ENCODE measurements at regions not wholly inside any gene's neighbourhood (a gene's known extent, or its start where the extent isn't known, plus 50 kb on each side); places are given as distances from the start of the nearest gene placed in this dataset.
"Not testable (repeated sequence)": the region's sequence is repeated elsewhere in the genome, so short reads cannot be mapped to it uniquely, and the experiment has no call there.

DNA sequence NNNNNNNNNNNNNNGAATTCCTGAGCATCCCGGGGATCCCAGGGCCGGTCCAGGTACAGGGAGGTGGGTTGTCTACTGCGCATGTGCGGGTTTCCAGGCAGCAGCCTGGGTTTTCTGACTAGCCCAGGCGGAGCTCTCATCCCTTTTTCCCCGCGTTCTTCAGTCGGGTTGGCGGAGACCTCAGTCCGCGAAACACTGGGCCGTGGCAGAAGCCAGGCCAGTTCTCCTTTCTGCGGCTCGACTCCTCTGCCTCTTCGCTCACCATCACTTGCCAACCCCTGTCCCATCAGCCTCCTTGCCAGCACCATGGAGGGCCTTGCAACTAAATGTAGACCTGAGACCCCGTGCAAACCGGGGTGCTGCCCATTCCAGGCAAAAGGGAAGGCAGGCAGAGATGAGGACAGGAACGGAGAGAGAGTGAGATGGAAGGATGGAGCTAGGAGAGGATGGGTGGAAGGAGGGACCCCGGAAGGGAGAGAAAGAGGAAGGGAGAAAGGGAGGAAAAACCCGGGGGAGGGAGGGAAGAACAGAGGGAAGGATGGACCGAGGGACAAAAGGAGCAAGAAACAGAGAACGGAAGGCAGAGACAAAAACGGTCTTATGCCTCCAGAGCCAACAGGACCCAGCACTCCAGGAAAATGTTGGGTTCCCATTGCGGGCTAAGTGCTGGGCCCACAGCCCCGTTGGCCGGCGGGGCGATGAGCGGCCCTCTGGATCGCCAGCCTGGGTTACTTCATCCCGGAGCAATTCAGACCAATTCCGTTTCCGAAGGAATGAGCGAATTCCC, 445.4 kb upstream of the DEFB115 start:
- Mint-ChIP-seq H3K27ac (no peak overlapping the region), H3K27me3 (peaks cover 3% of the 10 kb centered on the region), H3K36me3 (ENCODE audit: low read depth) (no peaks in the 10 kb centered on the region), H3K4me3 (no peak overlapping the region), H3K9me3 (peaks cover 10% of the 10 kb centered on the region), H3K4me1 (no peaks in the 10 kb centered on the region)
- no peak for ATAC-seq (replicated peaks)

DNA sequence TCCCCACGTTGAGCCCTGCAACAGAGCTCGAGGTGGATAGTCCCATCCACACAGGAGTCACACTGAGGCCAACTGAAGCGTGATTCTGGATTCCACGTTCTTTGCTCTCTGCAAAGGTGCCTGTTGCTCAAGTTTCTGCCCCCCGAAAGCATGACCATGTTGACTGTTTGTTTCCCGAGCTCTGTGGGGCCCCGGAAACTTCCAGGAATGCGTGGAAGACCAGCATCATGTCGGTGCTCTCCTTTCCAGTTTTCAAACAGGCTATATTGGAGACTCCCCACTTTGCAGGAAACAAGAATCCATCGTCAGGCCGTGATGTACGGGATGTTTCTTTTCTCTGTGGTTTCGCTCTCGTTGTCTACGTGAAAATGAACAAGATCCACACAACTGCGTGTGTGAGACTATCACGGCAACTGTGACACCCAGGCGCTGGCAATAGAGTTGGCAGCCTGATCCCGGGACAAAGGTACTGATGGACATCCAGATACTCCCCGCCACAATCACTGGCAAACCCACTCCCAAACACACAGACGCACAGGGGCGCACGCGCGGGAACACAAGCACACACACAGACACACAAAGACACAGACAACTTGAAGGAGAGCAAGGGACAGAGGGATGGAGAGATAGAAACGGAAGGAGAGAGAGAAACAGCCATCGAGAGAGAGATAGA, 444.6 kb upstream of the DEFB115 start:
- Mint-ChIP-seq H3K4me3 (no peak overlapping the region), H3K9me3 (peaks cover 10% of the 10 kb centered on the region), H3K4me1 (no peaks in the 10 kb centered on the region), H3K27ac (no peak overlapping the region), H3K27me3 (peaks cover 3% of the 10 kb centered on the region), H3K36me3 (ENCODE audit: low read depth) (no peaks in the 10 kb centered on the region)
- ATAC-seq (replicated peaks): no peak

DNA sequence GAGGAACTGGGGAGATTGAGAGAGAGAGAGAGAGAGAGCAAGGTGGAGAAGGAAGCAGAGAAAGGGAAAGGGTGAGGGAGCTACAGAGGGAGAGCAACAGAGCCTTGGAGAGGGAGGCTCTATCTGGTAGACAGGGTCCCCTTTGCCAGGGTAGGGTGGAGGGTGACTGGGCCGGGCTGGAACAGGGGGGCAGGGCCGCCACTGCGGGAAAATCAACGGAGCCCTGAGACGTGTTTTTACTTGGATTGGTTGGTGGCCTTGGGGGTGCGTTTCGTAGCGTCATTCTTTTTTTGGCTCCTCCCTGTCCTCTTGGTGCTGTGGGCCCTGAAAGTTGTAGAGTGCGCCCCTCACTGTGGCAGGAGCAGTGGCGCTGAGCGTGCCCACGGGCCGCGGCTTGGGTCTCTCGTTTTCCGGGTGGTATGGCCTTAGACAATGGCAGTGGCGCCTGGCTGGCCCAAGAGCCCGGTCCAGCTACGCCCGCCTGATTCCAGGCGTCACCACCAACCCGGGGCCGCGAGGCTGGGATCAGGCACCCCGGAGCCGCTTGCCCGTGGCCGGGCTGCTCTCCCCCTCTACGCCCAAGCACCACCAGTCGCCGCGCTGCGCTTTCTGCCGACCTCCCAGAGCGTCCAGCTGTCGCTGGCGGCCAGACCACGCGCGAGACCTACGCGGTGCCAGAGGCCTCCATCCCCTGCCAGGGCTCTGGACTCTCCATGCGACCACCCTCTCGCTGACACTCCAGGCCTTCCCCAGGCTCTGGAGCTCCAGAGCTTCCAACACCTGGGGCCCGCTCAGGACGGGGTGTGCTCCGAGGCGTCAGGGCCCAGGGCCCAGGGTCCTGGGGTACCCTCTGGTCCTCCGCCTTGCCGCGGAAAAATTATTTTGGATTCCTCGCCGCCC, 443.8 kb upstream of the DEFB115 start:
- H3K36me3 Mint-ChIP-seq (ENCODE audit: low read depth); H3K27ac Mint-ChIP-seq; H3K4me3 Mint-ChIP-seq; H3K27me3 Mint-ChIP-seq; H3K4me1 Mint-ChIP-seq; ATAC-seq (replicated peaks); H3K9me3 Mint-ChIP-seq: not testable (repeated sequence)

DNA sequence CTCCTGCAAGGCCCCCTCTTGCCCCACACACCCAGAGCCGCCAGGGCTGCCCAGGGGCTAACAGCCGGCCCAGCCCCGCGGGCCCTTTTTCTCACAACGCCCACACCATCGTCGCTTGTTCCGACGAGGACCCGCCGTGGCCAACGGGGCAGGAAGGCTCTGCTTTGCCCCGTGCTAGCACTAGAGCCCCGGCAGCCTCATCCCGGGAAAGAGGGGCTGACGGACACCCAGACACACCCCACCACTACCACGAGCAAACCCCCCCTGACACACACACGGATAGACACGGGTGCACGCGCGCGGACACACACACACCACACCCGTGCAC, 443.2 kb upstream of the DEFB115 start:
- H3K27ac Mint-ChIP-seq, H3K9me3 Mint-ChIP-seq: not testable (repeated sequence)

DNA sequence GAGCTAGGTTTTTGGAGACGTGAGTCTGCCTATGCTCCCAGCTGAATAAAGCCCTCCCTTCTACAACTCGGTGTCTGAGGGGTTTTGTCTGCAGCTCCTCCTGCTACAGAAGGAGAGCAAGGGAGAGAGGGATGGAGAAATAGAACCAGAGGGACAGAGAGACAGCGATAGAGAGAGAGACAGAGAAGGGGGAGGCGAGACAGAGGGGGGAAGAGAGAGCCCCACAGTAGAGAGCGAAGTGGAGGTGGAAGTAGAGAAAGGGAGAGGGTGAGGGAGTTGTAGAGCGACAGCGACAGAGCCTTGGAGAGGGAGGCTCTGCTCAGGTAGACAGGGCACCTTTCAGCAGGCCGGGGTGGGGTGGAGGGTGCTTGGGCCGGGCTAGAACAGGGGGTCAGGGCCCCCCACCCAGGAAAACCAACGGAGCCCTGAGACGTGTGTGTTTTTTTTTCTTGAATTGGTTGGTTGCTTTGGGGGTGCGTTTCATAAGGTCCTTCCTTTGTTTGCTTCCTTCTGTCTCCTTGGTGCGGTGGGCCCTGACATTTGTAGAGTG, 442.4 kb upstream of the DEFB115 start:
- not testable (repeated sequence) for H3K4me3 Mint-ChIP-seq; H3K36me3 Mint-ChIP-seq (ENCODE audit: low read depth); ATAC-seq (replicated peaks); H3K27ac Mint-ChIP-seq; H3K4me1 Mint-ChIP-seq; H3K9me3 Mint-ChIP-seq; H3K27me3 Mint-ChIP-seq

More for the DNA sequence above, 443.2 kb upstream of the DEFB115 start:
- not testable (repeated sequence) for H3K27me3 Mint-ChIP-seq; H3K4me3 Mint-ChIP-seq; H3K4me1 Mint-ChIP-seq; H3K36me3 Mint-ChIP-seq (ENCODE audit: low read depth); ATAC-seq (replicated peaks)

DNA sequence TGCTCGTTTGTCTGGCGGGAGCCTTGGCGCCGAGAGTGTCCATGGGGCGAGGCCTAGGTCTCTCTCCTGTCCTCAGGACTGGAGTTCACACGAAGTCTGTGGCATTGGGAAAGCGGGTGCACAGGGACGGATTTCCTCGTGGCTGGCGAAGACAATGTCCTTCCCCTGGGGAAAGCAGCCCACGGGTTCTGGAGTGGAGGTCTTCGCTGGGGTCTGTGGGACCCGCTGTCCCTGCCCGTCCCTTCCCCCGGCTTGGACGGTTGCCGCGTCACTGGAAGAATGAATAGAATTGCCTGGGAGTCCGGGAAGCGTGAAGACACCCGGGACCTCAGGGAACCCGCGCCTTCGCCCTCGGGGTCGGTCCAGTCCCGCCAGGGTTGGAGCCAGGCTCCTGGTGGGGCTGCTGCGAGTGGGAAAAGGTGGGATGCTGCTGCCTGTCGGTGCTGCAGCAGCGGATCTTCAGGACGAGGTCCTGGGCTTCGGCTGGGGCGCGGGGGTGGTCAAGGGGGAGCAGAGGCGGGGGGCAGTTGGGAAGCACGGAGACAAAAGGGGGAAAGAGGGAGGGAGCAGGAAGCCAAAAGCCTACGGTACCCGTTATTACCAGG, 441.8 kb upstream of the DEFB115 start:
- H3K27me3 Mint-ChIP-seq: peaks cover 3% of the 10 kb centered on the region
- H3K27ac Mint-ChIP-seq: no peak overlapping the region
- H3K4me1 Mint-ChIP-seq: no peaks in the 10 kb centered on the region
- peaks cover 10% of the 10 kb centered on the region for H3K9me3 Mint-ChIP-seq
- ATAC-seq (replicated peaks): no peak
- H3K4me3 Mint-ChIP-seq: no peak overlapping the region
- no peaks in the 10 kb centered on the region for H3K36me3 Mint-ChIP-seq (ENCODE audit: low read depth)

DNA sequence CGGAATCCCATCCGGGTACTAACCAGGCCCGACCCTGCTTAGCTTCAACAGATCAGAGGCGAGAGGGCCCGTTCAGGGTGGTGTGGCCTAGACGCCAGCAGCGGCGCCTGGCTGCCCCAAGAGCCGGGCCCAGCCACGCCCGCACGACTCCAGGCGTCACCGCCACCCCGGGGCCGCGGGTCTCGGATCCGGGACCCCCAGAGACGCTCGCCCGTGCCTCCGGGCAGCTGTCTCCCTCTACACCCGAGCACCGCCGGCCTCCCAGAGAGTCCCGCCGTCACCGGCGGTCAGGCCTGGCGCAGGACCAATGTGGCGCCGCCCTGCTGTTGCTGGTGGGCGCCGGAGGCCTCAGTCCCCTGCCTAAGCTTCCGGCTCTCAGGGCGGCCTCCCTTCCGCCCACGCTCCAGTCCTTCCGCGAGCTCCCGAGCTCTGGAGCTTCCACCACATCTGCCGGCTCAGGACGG, 441.2 kb upstream of the DEFB115 start:
- H3K27ac Mint-ChIP-seq: no peak overlapping the region
- H3K27me3 Mint-ChIP-seq: peaks cover 3% of the 10 kb centered on the region
- peaks cover 10% of the 10 kb centered on the region for H3K9me3 Mint-ChIP-seq
- no peaks in the 10 kb centered on the region for H3K36me3 Mint-ChIP-seq (ENCODE audit: low read depth)
- no peaks in the 10 kb centered on the region for H3K4me1 Mint-ChIP-seq
- ATAC-seq (replicated peaks): no peak
- H3K4me3 Mint-ChIP-seq: no peak overlapping the region

DNA sequence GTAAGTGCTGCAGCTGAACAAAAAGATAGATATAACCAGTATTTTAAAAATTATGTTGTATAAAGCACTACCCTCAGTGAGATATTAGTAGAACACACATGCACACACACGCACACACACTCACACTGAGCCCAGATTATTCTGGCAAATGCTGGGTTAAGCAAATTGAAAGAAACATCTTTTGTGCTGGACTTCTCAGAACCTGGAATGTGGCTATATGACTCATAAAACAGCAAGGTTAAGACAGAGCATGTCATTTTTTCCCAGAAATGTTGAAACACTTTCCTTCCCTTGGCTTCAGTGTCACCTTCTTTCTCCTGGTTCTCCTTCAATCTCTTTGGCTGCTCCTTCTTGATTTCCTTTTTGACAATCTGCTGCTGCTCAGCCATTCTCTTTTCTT, 435.8 kb upstream of the DEFB115 start:
- not testable (repeated sequence) for H3K9me3 Mint-ChIP-seq; ATAC-seq (replicated peaks); H3K27ac Mint-ChIP-seq; H3K36me3 Mint-ChIP-seq (ENCODE audit: low read depth); H3K27me3 Mint-ChIP-seq; H3K4me1 Mint-ChIP-seq; H3K4me3 Mint-ChIP-seq

- peaks cover 12% of the 10 kb centered on the region for H3K9me3 Mint-ChIP-seq
- not testable (repeated sequence) for H3K27me3 Mint-ChIP-seq; H3K4me3 Mint-ChIP-seq; H3K27ac Mint-ChIP-seq; H3K4me1 Mint-ChIP-seq; ATAC-seq (replicated peaks); H3K36me3 Mint-ChIP-seq (ENCODE audit: low read depth)
These were observed 432.8 kb upstream of the DEFB115 start for GRCh38 chr20:30824666-30825065.

- not testable (repeated sequence) for H3K36me3 Mint-ChIP-seq (ENCODE audit: low read depth); H3K4me1 Mint-ChIP-seq; H3K9me3 Mint-ChIP-seq; H3K27ac Mint-ChIP-seq; H3K4me3 Mint-ChIP-seq; H3K27me3 Mint-ChIP-seq; ATAC-seq (replicated peaks)
These were observed 411.5 kb upstream of the DEFB115 start for GRCh38 chr20:30845923-30846322.

- not testable (repeated sequence) for H3K4me1 Mint-ChIP-seq; H3K36me3 Mint-ChIP-seq (ENCODE audit: low read depth); ATAC-seq (replicated peaks)
These were observed 389.2 kb upstream of the DEFB115 start for GRCh38 chr20:30868271-30868670.

GRCh38 chr20:30871127-30871526, 386.3 kb upstream of the DEFB115 start:
- H3K27me3 Mint-ChIP-seq; H3K36me3 Mint-ChIP-seq (ENCODE audit: low read depth); H3K4me3 Mint-ChIP-seq; ATAC-seq (replicated peaks); H3K4me1 Mint-ChIP-seq; H3K27ac Mint-ChIP-seq: not testable (repeated sequence)
- peaks cover 27% of the 10 kb centered on the region for H3K9me3 Mint-ChIP-seq

More at GRCh38 chr20:30868271-30868670, 389.2 kb upstream of the DEFB115 start:
- not testable (repeated sequence) for H3K27ac Mint-ChIP-seq, H3K27me3 Mint-ChIP-seq, H3K4me3 Mint-ChIP-seq
- H3K9me3 Mint-ChIP-seq: peaks cover 19% of the 10 kb centered on the region

GRCh38 chr20:30872252-30872651, 385.2 kb upstream of the DEFB115 start:
- peaks cover 31% of the 10 kb centered on the region for H3K9me3 Mint-ChIP-seq
- ATAC-seq (replicated peaks); H3K4me1 Mint-ChIP-seq; H3K4me3 Mint-ChIP-seq; H3K27me3 Mint-ChIP-seq; H3K27ac Mint-ChIP-seq; H3K36me3 Mint-ChIP-seq (ENCODE audit: low read depth): not testable (repeated sequence)

DNA sequence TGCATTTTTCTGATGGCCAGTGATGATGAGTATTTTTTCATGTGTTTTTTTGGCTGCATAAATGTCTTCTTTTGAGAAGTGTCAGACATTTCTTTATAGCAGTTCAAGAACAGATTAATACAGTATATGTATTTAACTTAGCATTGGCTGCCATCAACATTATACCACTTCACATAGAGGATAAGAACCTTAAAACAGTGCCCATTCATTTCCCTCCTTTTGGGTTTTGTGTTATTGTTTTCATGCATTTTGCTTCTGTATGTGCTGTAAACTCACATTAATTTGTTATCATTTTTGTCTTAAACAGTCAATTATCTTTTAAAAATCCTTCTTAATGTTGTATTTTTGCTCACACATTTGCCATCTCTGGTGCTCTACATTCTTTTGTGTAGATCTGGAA, 381.6 kb upstream of the DEFB115 start:
- H3K36me3 Mint-ChIP-seq (ENCODE audit: low read depth): not testable (repeated sequence)
- peaks cover 25% of the 10 kb centered on the region for H3K9me3 Mint-ChIP-seq

More for the DNA sequence above, 381.6 kb upstream of the DEFB115 start:
- not testable (repeated sequence) for H3K27ac Mint-ChIP-seq; H3K4me1 Mint-ChIP-seq; ATAC-seq (replicated peaks); H3K27me3 Mint-ChIP-seq; H3K4me3 Mint-ChIP-seq

Data from activated T-helper 17 cell treated with anti-CD3 and anti-CD28 coated beads, Interleukin-2, amount 50 U/mL, for 72 hours (primary cell).